Ovary (tissue), 7 donors: ENCODE measurements at regions not wholly inside any gene's neighbourhood (a gene's known extent, or its start where the extent isn't known, plus 50 kb on each side); places are given as distances from the start of the nearest gene placed in this dataset.
A peak's percentile ranks its signal among the peaks of the same experiment; 100 is the strongest.

Experiments
- DNase-seq, 5 donors: peaks; one replicate each; pipeline ENCODE4 v3.0.0-alpha.2; 2019 to 2020
- H3K27ac ChIP-seq, 2 donors: fragments of 200-600 bp; one replicate each; pipeline versions ENCODE4 v1.5.1 to v1.8.0; 2019 to 2022
- H3K27me3 ChIP-seq: fragments of 200-600 bp; one replicate; pipeline ENCODE4 v1.8.0; 2022
- H3K36me3 ChIP-seq: fragments of 200-600 bp; sonication (generic); one replicate; pipeline ENCODE4 v1.5.1; 2019
- H3K4me1 ChIP-seq: one replicate; pipeline ENCODE4 v1.8.1; 2013; ENCODE audit warnings: mild to moderate bottlenecking, moderate library complexity; ENCODE audit not compliant: insufficient read depth
- H3K4me3 ChIP-seq: fragments of 200-600 bp; sonication (generic); one replicate; pipeline ENCODE4 v1.5.1; 2017
- H3K9me3 ChIP-seq, 2 donors: fragments of 200-600 bp in 1 of 2; sonication (generic) in 1 of 2; one replicate each; pipeline versions ENCODE4 v1.5.1 to v1.8.1; 2013 to 2019; ENCODE audit warnings: mild to moderate bottlenecking in 1 of 2, moderate library complexity in 1 of 2
- EP300 ChIP-seq: sonication (generic); formaldehyde crosslinking; IDR thresholded peaks from one replicate; pipeline ENCODE4 v1.6.1; 2017; ENCODE audit warnings: antibody characterized with exemption
- POLR2A ChIP-seq: fragments of 450-650 bp; IDR thresholded peaks from one replicate; pipeline ENCODE4 v1.6.1; 2017; ENCODE audit warnings: antibody characterized with exemption, mild to moderate bottlenecking, moderate library complexity
- WGBS, 3 donors: extraction: QIAGEN DNeasy Blood & Tissue Kit in 1 of 3; methylation state at CpG; one replicate each; pipeline versions ENCODE4 v1.1.5 to v1.1.7; 2013 to 2017; 5-methylcytosine and 5-hydroxymethylcytosine counted together
- intact Hi-C, 4 donors: fragments of 100-400 bp; cut with DNase I; formaldehyde crosslinking; loops; one replicate each; pipeline versions ENCODE4 v1.11.0 to v1.15.1; 2022 to 2023
- TF ChIP-seq, protein P1 (sequence below), 3 donors: fragments of 450-650 bp in 2 of 3; fragments of 200-600 bp in 1 of 3; IDR thresholded peaks; one replicate each; pipeline versions ENCODE4 v1.5.1 to v1.8.0; 2016 to 2022; ENCODE audit warnings: antibody characterized with exemption in 3 of 3, mild to moderate bottlenecking in 1 of 3
- donor health status: DM: no; HTN: no; CAD: no; lungs with moderate emphysema.
- donor health status: DM: no; HTN: no; CAD: no.
- donor health status: Bipolar disorder and iron deficiency.
- donor health status: DM: no; HTN: no; CAD: no.
- donor health status: DM: yes; HTN: yes; CAD: no.

DNA sequence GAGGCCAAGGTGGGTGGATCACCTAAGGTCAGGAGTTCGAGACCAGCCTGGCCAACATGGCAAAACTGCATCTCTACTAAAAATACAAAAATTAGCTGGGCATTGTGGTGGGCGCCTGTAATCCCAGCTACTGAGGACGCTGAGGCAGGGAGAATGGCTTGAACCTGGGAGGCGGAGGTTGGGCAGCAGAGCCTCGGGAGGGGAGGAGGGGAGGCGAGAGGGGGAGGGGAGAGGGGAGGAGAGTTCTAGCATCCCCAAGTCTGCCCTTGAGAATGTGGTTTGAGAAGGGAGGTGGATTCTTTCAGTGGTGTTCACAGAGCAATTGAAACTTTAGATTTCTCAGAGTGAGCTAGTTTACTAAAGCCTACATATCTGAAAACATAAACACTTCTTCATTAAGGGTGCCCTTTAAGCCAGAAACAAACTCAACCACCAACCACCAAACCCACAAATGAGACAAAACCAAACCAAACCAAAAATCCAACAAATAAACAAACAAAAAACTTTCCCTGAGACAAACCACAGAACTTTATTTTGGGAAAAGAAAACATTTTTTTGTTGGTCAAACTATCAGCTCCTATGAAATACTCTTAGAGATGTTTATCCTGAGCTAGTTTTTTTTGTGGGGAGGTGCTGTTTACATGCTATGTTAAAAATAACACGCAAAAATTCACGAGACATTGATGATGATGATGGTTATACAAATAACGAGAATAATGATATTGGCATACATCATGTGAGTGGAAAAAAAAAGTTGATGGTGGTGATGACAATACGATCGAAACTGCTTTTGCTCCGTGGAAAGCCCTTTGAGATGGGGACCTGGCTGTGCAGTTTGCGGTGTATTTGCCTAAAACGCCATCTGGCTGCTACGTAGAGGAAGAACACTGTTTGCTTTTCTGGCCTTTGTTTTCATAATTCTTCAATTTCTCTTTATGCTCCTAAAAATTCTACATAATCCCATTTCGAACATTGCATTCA is 98.2 kb upstream of the PRKX start:
- peak; percentile 29 to 43 (median 34) for DNase-seq
- H3K27ac ChIP-seq: no peak overlapping the region
- TF ChIP-seq EP300 (no peak), POLR2A (no peak)
- TF ChIP-seq, protein P1, sequence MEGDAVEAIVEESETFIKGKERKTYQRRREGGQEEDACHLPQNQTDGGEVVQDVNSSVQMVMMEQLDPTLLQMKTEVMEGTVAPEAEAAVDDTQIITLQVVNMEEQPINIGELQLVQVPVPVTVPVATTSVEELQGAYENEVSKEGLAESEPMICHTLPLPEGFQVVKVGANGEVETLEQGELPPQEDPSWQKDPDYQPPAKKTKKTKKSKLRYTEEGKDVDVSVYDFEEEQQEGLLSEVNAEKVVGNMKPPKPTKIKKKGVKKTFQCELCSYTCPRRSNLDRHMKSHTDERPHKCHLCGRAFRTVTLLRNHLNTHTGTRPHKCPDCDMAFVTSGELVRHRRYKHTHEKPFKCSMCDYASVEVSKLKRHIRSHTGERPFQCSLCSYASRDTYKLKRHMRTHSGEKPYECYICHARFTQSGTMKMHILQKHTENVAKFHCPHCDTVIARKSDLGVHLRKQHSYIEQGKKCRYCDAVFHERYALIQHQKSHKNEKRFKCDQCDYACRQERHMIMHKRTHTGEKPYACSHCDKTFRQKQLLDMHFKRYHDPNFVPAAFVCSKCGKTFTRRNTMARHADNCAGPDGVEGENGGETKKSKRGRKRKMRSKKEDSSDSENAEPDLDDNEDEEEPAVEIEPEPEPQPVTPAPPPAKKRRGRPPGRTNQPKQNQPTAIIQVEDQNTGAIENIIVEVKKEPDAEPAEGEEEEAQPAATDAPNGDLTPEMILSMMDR (IDR thresholded peaks at IDR 0.05): peak; percentile 39 to 62 (median 58)
- H3K4me3 ChIP-seq: no peak overlapping the region
- H3K4me1 ChIP-seq: no peaks in the 10 kb centered on the region
- WGBS, 3 donors: 19 to 23% (median 20%) methylated on average over 16 of the region's 16 CpGs
- intact Hi-C loops: loop anchor here in 1 of 4 donors (10.0 kb wide), 2 partner anchors 97 to 157 kb away; partner anchors contain the start of gene PRKX
- H3K27me3 ChIP-seq: no peaks in the 10 kb centered on the region
- H3K36me3 ChIP-seq: no peaks in the 10 kb centered on the region
- H3K9me3 ChIP-seq: no peaks in the 10 kb centered on the region

DNA sequence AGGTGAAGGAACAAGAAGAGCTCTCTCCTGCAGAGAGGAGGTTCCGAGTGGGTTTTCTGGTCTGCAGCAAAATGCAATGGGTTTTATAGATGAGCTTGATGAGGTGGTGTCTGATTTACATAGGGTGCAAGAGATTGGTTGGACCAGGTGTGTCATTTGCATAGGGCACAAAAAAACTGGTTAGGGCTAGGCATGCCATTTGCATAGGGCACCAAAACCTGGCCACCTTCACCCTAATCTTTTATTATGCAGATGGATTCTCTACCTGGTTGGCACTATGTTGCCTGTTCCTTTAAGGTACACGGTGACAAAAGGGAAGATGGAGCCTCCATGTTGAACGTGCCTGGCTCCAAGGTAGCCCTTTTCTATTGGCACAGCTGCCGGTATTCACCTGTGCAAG is 94.5 kb upstream of the PRKX start:
- no peak for DNase-seq
- no peaks in the 10 kb centered on the region for H3K36me3 ChIP-seq
- 36 to 52% (median 48%) methylated on average over 4 of the region's 4 CpGs for WGBS, 3 donors
- H3K27me3 ChIP-seq: no peaks in the 10 kb centered on the region
- H3K27ac ChIP-seq: no peak overlapping the region
- H3K9me3 ChIP-seq: no peaks in the 10 kb centered on the region
- intact Hi-C loops: loop anchor here in 2 of 4 donors (5.0 to 10.0 kb wide), 2 partner anchors 153 to 166 kb away; no protein-coding TSS in a partner anchor
- H3K4me1 ChIP-seq: no peaks in the 10 kb centered on the region
- no peak overlapping the region for H3K4me3 ChIP-seq
- no peak for TF ChIP-seq EP300
- TF ChIP-seq POLR2A: no peak
- TF ChIP-seq, protein P1 (IDR thresholded peaks at IDR 0.05): no peak

DNA sequence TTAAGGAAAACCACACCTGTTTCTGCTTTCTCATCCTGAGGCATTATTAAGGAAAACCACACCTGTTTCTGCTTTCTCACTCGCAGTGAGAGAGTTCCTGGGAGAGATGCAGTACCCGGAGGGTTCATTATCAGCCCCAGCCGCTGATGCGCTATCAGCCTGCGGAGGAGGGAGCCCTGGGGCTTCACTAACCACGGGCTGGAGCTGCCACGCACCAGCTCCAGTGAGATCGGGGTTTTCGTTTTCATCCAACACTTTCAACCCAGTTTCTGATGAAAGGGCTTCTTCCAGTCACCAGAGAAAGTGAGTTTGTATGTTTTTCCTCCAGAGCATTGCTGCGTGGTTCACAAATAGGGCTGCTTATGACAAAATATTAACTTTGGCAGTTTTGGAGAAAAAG is 93.2 kb upstream of the PRKX start:
- no peak overlapping the region for H3K4me3 ChIP-seq
- intact Hi-C loops: loop anchor here in 2 of 4 donors (5.0 to 10.0 kb wide), 2 partner anchors 152 to 164 kb away; no protein-coding TSS in a partner anchor

DNA sequence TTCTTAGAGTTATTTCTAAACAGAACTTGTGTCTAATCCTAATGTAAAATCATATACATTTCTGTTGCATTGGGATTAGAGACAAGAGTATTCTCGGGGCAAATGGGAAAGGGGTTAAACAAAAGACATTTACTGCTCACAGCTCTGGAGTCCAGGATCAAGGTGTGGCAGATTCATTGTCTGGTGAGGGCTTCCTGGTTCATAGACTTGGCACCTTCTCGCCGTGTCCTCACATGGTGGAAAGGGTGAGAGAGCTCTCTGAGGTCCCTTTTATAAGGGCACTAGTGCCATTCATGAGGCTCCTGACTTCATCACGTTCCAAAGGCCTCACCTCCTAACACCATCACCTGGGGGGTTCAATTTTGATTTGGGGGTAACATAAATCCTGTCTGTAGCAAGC is 90.3 kb upstream of the PRKX start:
- TF ChIP-seq, protein P1 (IDR thresholded peaks at IDR 0.05): no peak
- no peak for TF ChIP-seq EP300
- TF ChIP-seq POLR2A: no peak
- H3K4me1 ChIP-seq: no peaks in the 10 kb centered on the region
- no peak for DNase-seq
- 71 to 74% (median 72%) methylated on average over 4 of the region's 4 CpGs for WGBS, 3 donors
- H3K36me3 ChIP-seq: no peaks in the 10 kb centered on the region
- H3K27me3 ChIP-seq: no peaks in the 10 kb centered on the region
- H3K4me3 ChIP-seq: no peak overlapping the region
- intact Hi-C loops: loop anchor here in 1 of 4 donors (10.0 kb wide), 1 partner anchor 149 kb away; no protein-coding TSS in a partner anchor
- no peak overlapping the region for H3K27ac ChIP-seq
- H3K9me3 ChIP-seq: no peaks in the 10 kb centered on the region

More for the DNA sequence above, 93.2 kb upstream of the PRKX start:
- WGBS, 3 donors: 18 to 23% (median 20%) methylated on average over 10 of the region's 10 CpGs
- TF ChIP-seq, protein P1 (IDR thresholded peaks at IDR 0.05): no peak
- TF ChIP-seq EP300 (no peak), POLR2A (no peak)
- Histone ChIP-seq H3K9me3 (no peaks in the 10 kb centered on the region), H3K27me3 (no peaks in the 10 kb centered on the region), H3K36me3 (no peaks in the 10 kb centered on the region), H3K4me1 (no peaks in the 10 kb centered on the region), H3K27ac (no peak overlapping the region)
- DNase-seq: no peak
